PFSK-1 (cell line): ENCODE measurements at regions not wholly inside any gene's neighbourhood (a gene's known extent, or its start where the extent isn't known, plus 50 kb on each side); places are given as distances from the start of the nearest gene placed in this dataset.

Experiments
- POLR2AphosphoS5 ChIP-seq: IDR thresholded peaks from 2 replicates; pipeline ENCODE4 v1.6.1; 2012; ENCODE audit warnings: low read depth, mild to moderate bottlenecking, control low read depth, low read length, moderate library complexity
- TAF1 ChIP-seq: IDR thresholded peaks from 2 replicates; pipeline ENCODE4 v1.6.1; 2012; ENCODE audit warnings: low read length, control low read depth, borderline replicate concordance; ENCODE audit not compliant: insufficient read depth

DNA sequence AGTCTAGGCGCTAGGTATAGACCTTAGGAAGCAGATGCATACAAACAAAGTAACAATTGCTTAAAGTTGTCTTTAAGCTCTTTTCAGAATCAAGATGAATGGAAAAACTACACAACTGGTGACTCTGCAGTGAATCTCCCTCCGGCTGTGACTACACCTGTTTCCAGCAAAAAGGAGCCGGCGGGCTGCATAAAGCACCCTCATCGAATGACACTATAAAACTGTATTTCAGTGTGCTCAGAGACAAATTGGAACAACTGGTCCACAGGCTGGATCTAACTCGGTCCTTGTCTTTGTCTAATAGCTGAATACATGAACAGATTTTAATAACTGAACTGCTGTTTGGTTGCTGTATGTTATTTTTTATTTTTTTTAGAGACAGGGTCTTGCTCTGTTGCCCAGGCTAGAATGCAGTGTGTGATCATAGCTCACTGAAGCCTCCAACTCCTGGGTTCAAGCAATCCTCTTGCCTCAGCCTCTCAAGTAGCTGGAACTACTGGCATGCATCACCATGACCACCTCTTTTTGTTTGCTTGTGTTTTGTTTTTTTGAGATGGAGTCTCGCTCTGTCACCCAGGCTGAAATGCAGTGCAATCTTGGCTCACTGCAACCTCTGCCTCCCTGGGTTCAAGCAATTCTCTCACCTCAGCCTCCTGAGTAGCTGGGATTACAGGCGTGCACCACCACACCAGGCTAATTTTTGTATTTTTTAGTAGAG lies 64.2 kb upstream of the SVIL start:
- no peak for TF ChIP-seq POLR2AphosphoS5
- TF ChIP-seq TAF1, result no peak
